ENCODE measurements at regions not wholly inside any gene's neighbourhood (a gene's known extent, or its start where the extent isn't known, plus 50 kb on each side); places are given as distances from the start of the nearest gene placed in this dataset.

GRCh38 chr11:80448709-80449108 is 1007.9 kb upstream of the TENM4 start:
- Histone ChIP-seq H3K9me3 (replicated peaks; ENCODE audit: control insufficient read depth, insufficient read depth, low read length) (no peaks in the 10 kb centered on the region), H3K27me3 (replicated peaks in 1 of 2; ENCODE audit: control insufficient read depth in 2 of 2, insufficient read depth in 2 of 2, low read length in 1 of 2) (no peaks in the 10 kb centered on the region), H3K79me2 (ENCODE audit: control insufficient read depth, insufficient read depth, low read length) (no peaks in the 10 kb centered on the region), H3K36me3 (ENCODE audit: control insufficient read depth in 2 of 2, insufficient read depth in 2 of 2, low read length in 1 of 2) (no peaks in the 10 kb centered on the region), H3K9ac (ENCODE audit: control insufficient read depth, insufficient read depth, low read length) (no peak overlapping the region), H4K20me1 (ENCODE audit: control insufficient read depth, insufficient read depth) (no peaks in the 10 kb centered on the region), H3K27ac (ENCODE audit: control insufficient read depth, insufficient read depth) (no peak overlapping the region), H3K4me3 (no peak overlapping the region), H2AFZ (ENCODE audit: control insufficient read depth, low read depth, low read length) (no peak overlapping the region), H3K4me2 (ENCODE audit: control insufficient read depth, insufficient read depth) (no peak overlapping the region), H3K4me1 (ENCODE audit: control insufficient read depth, insufficient read depth, low read length) (no peaks in the 10 kb centered on the region)
- WGBS (ENCODE audit: insufficient coverage, insufficient replicate concordance, low lambda C conversion rate, missing lambda C conversion rate) = 24% methylated on average over 2 of the region's 2 CpGs
- FAIRE-seq = no peak
- CTCF ChIA-PET = no interaction called here
- in situ Hi-C loops (cut with MboI) = no loop called here
- no peak for DNase-seq (ENCODE audit: low read depth, low spot score)
- no peak for TF ChIP-seq SPI1 (IDR thresholded peaks at IDR 0.05; ENCODE audit: borderline replicate concordance, insufficient read depth, low read depth, low read length)
- no peak for TF ChIP-seq CREM (IDR thresholded peaks at IDR 0.05; ENCODE audit: low read depth)
- no peak for TF ChIP-seq DPF2 (IDR thresholded peaks at IDR 0.05)
- TF ChIP-seq SREBF1 (IDR thresholded peaks at IDR 0.05; ENCODE audit: low read length) = no peak
- no peak for TF ChIP-seq MEF2B (IDR thresholded peaks at IDR 0.05; ENCODE audit: partially characterized antibody, poor library complexity, severe bottlenecking)
- no peak for TF ChIP-seq MTA3 (IDR thresholded peaks at IDR 0.05; ENCODE audit: borderline replicate concordance, low read length)
- no peak for TF ChIP-seq ZNF24 (IDR thresholded peaks at IDR 0.05)
- no peak for TF ChIP-seq MYC (IDR thresholded peaks at IDR 0.05; ENCODE audit: insufficient read depth, insufficient read length, insufficient replicate concordance, low read length, severe bottlenecking)
- TF ChIP-seq NKRF (conservative IDR thresholded peaks at IDR 0.05) = no peak
- no peak for TF ChIP-seq ZBTB40 (IDR thresholded peaks at IDR 0.05; ENCODE audit: borderline replicate concordance)
- TF ChIP-seq HDAC2 (IDR thresholded peaks at IDR 0.05) = no peak
- TF ChIP-seq CBX5 (IDR thresholded peaks at IDR 0.05; ENCODE audit: low read depth) = no peak
- TF ChIP-seq HDAC6 (IDR thresholded peaks at IDR 0.05; ENCODE audit: unreplicated experiment) = no peak
- POLR2A ChIA-PET = no interaction called here
- RAD21 ChIA-PET (ENCODE audit: unreplicated experiment) = no interaction called here
- SMC1A ChIA-PET (ENCODE audit: uncharacterized antibody, unreplicated experiment) = no interaction called here
- intact Hi-C loops (cut with micrococcal nuclease; ENCODE audit: unreplicated experiment) = no loop called here
- no peak for ATAC-seq
- BruUV-seq (replicated peaks) = no TSS peak
